H1 (cell line): ENCODE measurements at regions not wholly inside any gene's neighbourhood (a gene's known extent, or its start where the extent isn't known, plus 50 kb on each side); places are given as distances from the start of the nearest gene placed in this dataset.

Experiments
- CTCF ChIA-PET: fragments of 300-600 bp; sonication (Branson Sonifier 250); formaldehyde crosslinking; loops from one replicate; lab custom pipeline; 2021; ENCODE audit not compliant: partially characterized antibody; lab: Charles Lee
- POLR2A ChIA-PET: fragments of 300-600 bp; sonication (Branson Sonifier 250); formaldehyde crosslinking; loops from one replicate; lab custom pipeline; 2021; ENCODE audit warnings: inconsistent platforms; ENCODE audit not compliant: partially characterized antibody; lab: Charles Lee
- DNase-seq, 2 experiments: peaks; one replicate each; pipeline versions ENCODE4 v3.0.0 to v3.0.0-alpha.2; 2010 to 2022; ENCODE audit warnings: low spot score in 2 of 2, low read depth in 1 of 2, mixed read lengths in 1 of 2
- FAIRE-seq: peaks from 2 replicates; lab custom pipeline; 2011; peaks lifted over from hg19 to GRCh38; lab: Jason Lieb, UNC
- H2AFZ ChIP-seq: 2 replicates; pipeline ENCODE4 v1.8.1; 2012; ENCODE audit warnings: low read length, inconsistent platforms
- H2AK5ac ChIP-seq: 2 replicates; pipeline ENCODE4 v1.6.1; 2013; ENCODE audit warnings: low read depth, low read length
- H2BK120ac ChIP-seq: replicated peaks from 2 replicates; pipeline ENCODE3; 2013; ENCODE audit warnings: low read depth, low read length, inconsistent platforms
- H2BK12ac ChIP-seq: 2 replicates; pipeline ENCODE4 v1.6.1; 2013; ENCODE audit warnings: low read depth, low read length
- H2BK15ac ChIP-seq: 2 replicates; pipeline ENCODE4 v1.6.1; 2013; ENCODE audit warnings: low read length
- H2BK20ac ChIP-seq: 2 replicates; pipeline ENCODE4 v1.6.1; 2013; ENCODE audit warnings: low read length
- H2BK5ac ChIP-seq: 2 replicates; pipeline ENCODE4 v1.6.1; 2013; ENCODE audit warnings: low read depth, low read length
- H3K14ac ChIP-seq: 2 replicates; pipeline ENCODE4 v1.6.1; 2013; ENCODE audit warnings: inconsistent platforms; ENCODE audit not compliant: insufficient read length
- H3K18ac ChIP-seq: 2 replicates; pipeline ENCODE4 v1.6.1; 2013; ENCODE audit warnings: low read length; ENCODE audit errors: extremely low read depth
- H3K23ac ChIP-seq: 2 replicates; pipeline ENCODE4 v1.6.1; 2013; ENCODE audit warnings: inconsistent platforms; ENCODE audit not compliant: insufficient read length
- H3K23me2 ChIP-seq: 2 replicates; pipeline ENCODE4 v1.6.1; 2013; ENCODE audit warnings: low read depth, low read length
- H3K27ac ChIP-seq: 2 replicates; pipeline ENCODE4 v1.6.1; 2011; ENCODE audit warnings: low read depth, low read length, inconsistent platforms
- H3K27me3 ChIP-seq, 4 experiments: replicated peaks in 1 of 4; 1 replicate in 1 of 4; 2 replicates in 3 of 4; pipeline versions ENCODE4 v1.6.1 to v1.8.1; 2011 to 2013; ENCODE audit warnings: low read length in 3 of 4, mild to moderate bottlenecking in 3 of 4, inconsistent platforms in 2 of 4, mixed read lengths in 2 of 4, moderate library complexity in 1 of 4; ENCODE audit not compliant: control insufficient read depth in 3 of 4, insufficient read depth in 3 of 4; ENCODE audit errors: extremely low read depth in 1 of 4
- H3K36me3 ChIP-seq, 4 experiments: 2 replicates each; pipeline versions ENCODE4 v1.6.1 to v1.8.1; 2011 to 2013; ENCODE audit warnings: mild to moderate bottlenecking in 4 of 4, low read length in 3 of 4, moderate library complexity in 2 of 4, control low read depth in 1 of 4, inconsistent platforms in 1 of 4; ENCODE audit not compliant: insufficient read depth in 4 of 4, control insufficient read depth in 2 of 4
- H3K4ac ChIP-seq: replicated peaks from 2 replicates; pipeline ENCODE3; 2013; ENCODE audit warnings: low read length, low read depth, mixed read lengths, inconsistent platforms; ENCODE audit not compliant: insufficient read length
- H3K4me1 ChIP-seq, 4 experiments: replicated peaks in 1 of 4; 1 replicate in 1 of 4; 2 replicates in 3 of 4; pipeline versions ENCODE4 v1.6.1 to v1.8.1; 2011 to 2013; ENCODE audit warnings: low read length in 3 of 4, inconsistent platforms in 2 of 4, mixed read lengths in 1 of 4; ENCODE audit not compliant: insufficient read depth in 4 of 4, control insufficient read depth in 3 of 4
- H3K4me2 ChIP-seq, 2 experiments: 2 replicates each; pipeline versions ENCODE4 v1.6.1 to v1.8.1; 2011 to 2013; ENCODE audit warnings: low read depth in 2 of 2, low read length in 2 of 2, control low read depth in 1 of 2, inconsistent platforms in 1 of 2, mild to moderate bottlenecking in 1 of 2; ENCODE audit not compliant: insufficient read depth in 1 of 2
- H3K4me3 ChIP-seq, 4 experiments: fragments of 200-600, 300-600 bp in 1 of 4; sonication (generic), shearing (Covaris generic), sonication (Bioruptor Twin) in 1 of 4; 2 replicates each; pipeline versions ENCODE4 v1.5.1 to v1.8.1; 2011 to 2016; ENCODE audit warnings: low read length in 4 of 4, low read depth in 3 of 4, control low read depth in 2 of 4, inconsistent platforms in 2 of 4, mild to moderate bottlenecking in 2 of 4, mixed read lengths in 1 of 4, moderate library complexity in 1 of 4; ENCODE audit not compliant: insufficient read depth in 2 of 4; ENCODE audit errors: extremely low read depth in 1 of 4
- H3K56ac ChIP-seq: replicated peaks from 2 replicates; pipeline ENCODE3; 2013; ENCODE audit warnings: low read depth, mild to moderate bottlenecking, mixed read lengths, low read length, inconsistent platforms; ENCODE audit not compliant: insufficient read length
- H3K79me1 ChIP-seq: 2 replicates; pipeline ENCODE4 v1.6.1; 2013; ENCODE audit warnings: low read depth, low read length, control low read depth
- H3K79me2 ChIP-seq, 2 experiments: 2 replicates each; pipeline versions ENCODE4 v1.6.1 to v1.8.1; 2012 to 2013; ENCODE audit warnings: low read length in 2 of 2, mild to moderate bottlenecking in 2 of 2, inconsistent platforms in 1 of 2; ENCODE audit not compliant: insufficient read depth in 2 of 2, control insufficient read depth in 1 of 2
- H3K9ac ChIP-seq, 4 experiments: replicated peaks in 1 of 4; 1 replicate in 1 of 4; 2 replicates in 3 of 4; pipeline versions ENCODE4 v1.6.1 to v1.8.1; 2011 to 2013; ENCODE audit warnings: low read depth in 3 of 4, low read length in 3 of 4, control low read depth in 2 of 4, mild to moderate bottlenecking in 2 of 4, moderate library complexity in 2 of 4, inconsistent platforms in 1 of 4; ENCODE audit errors: extremely low read depth in 1 of 4
- H3K9me3 ChIP-seq, 2 experiments: 2 replicates each; pipeline versions ENCODE4 v1.6.1 to v1.8.1; 2012 to 2013; ENCODE audit warnings: mild to moderate bottlenecking in 2 of 2, moderate library complexity in 2 of 2, control low read depth in 1 of 2, inconsistent platforms in 1 of 2, low read depth in 1 of 2, low read length in 1 of 2, mixed read lengths in 1 of 2; ENCODE audit not compliant: insufficient read depth in 2 of 2
- H4K20me1 ChIP-seq, 2 experiments: replicated peaks in 1 of 2; 2 replicates each; pipeline versions ENCODE3 to v1.8.1; 2011 to 2013; ENCODE audit warnings: inconsistent platforms in 2 of 2, low read length in 2 of 2, mild to moderate bottlenecking in 1 of 2; ENCODE audit not compliant: insufficient read depth in 2 of 2, control insufficient read depth in 1 of 2
- H4K5ac ChIP-seq: 2 replicates; pipeline ENCODE4 v1.6.1; 2013; ENCODE audit warnings: low read length, low read depth, mixed read lengths, inconsistent platforms; ENCODE audit not compliant: insufficient read length
- H4K8ac ChIP-seq: 2 replicates; pipeline ENCODE4 v1.8.0; 2013; ENCODE audit warnings: mild to moderate bottlenecking, moderate library complexity, low read length, inconsistent platforms; ENCODE audit not compliant: insufficient read depth; ENCODE audit errors: extremely low read depth
- H4K91ac ChIP-seq: replicated peaks from 2 replicates; pipeline ENCODE3; 2013; ENCODE audit warnings: low read length, mixed read lengths, inconsistent platforms; ENCODE audit not compliant: insufficient read length
- E2F6 ChIP-seq: IDR thresholded peaks from 2 replicates; pipeline ENCODE4 v1.6.1; 2012; ENCODE audit warnings: inconsistent platforms
- GABPA ChIP-seq: IDR thresholded peaks from 2 replicates; pipeline ENCODE4 v1.6.1; 2011; ENCODE audit warnings: mild to moderate bottlenecking, low read length, moderate library complexity, borderline replicate concordance; ENCODE audit not compliant: insufficient read depth
- RAD21 ChIP-seq, 2 experiments: IDR thresholded peaks in 1 of 2; conservative IDR thresholded peaks in 1 of 2; 2 replicates each; pipeline ENCODE4 v1.6.1; 2011; ENCODE audit warnings: low read depth in 2 of 2, low read length in 2 of 2, improper control_type of control experiment in 1 of 2, inconsistent platforms in 1 of 2, mild to moderate bottlenecking in 1 of 2, moderate library complexity in 1 of 2
- RBBP5 ChIP-seq: IDR thresholded peaks from 2 replicates; pipeline ENCODE4 v1.7.1; 2012; ENCODE audit warnings: low read depth, mild to moderate bottlenecking, inconsistent platforms, low read length, moderate library complexity, borderline replicate concordance
- WGBS, 2 experiments: shearing (Covaris generic) in 1 of 2; methylation state at CpG; one replicate each; pipeline versions ENCODE4 v1.1.6 to v1.1.7; 2013 to 2015; ENCODE audit warnings: low lambda C conversion rate in 2 of 2, mixed read lengths in 2 of 2, inconsistent platforms in 1 of 2, low coverage in 1 of 2, missing lambda C conversion rate in 1 of 2; ENCODE audit not compliant: insufficient replicate concordance in 2 of 2, insufficient coverage in 1 of 2, insufficient read length in 1 of 2; ENCODE audit errors: extremely low coverage in 1 of 2, missing lambda C conversion rate in 1 of 2; 5-methylcytosine and 5-hydroxymethylcytosine counted together

GRCh38 chr3:176839466-176839865 is 357.8 kb downstream of the TBL1XR1 start:
- H3K36me3 ChIP-seq = no peaks in the 10 kb centered on the region
- H2BK15ac ChIP-seq = no peak overlapping the region
- no peaks in the 10 kb centered on the region for H3K79me1 ChIP-seq
- no peak for FAIRE-seq
- H3K4me2 ChIP-seq = no peak overlapping the region
- no peak overlapping the region for H3K14ac ChIP-seq
- H3K23me2 ChIP-seq = no peaks in the 10 kb centered on the region
- WGBS, 2 experiments = 93% methylated on average over 3 of the region's 3 CpGs; no CpG with 5 or more reads in 1 of the 2 experiments
- POLR2A ChIA-PET = no interaction called here
- no peak overlapping the region for H2BK12ac ChIP-seq
- no peaks in the 10 kb centered on the region for H4K20me1 ChIP-seq
- H2AFZ ChIP-seq = no peak overlapping the region
- H2BK20ac ChIP-seq = no peak overlapping the region
- no peaks in the 10 kb centered on the region for H3K4me1 ChIP-seq
- H4K5ac ChIP-seq = no peak overlapping the region
- no peak overlapping the region for H3K9ac ChIP-seq
- H3K18ac ChIP-seq = no peak overlapping the region
- H4K8ac ChIP-seq = no peak overlapping the region
- H2AK5ac ChIP-seq = no peak overlapping the region
- H3K23ac ChIP-seq = no peak overlapping the region
- no peak overlapping the region for H3K56ac ChIP-seq
- no peak overlapping the region for H3K4ac ChIP-seq
- DNase-seq = no peak
- CTCF ChIA-PET = no interaction called here
- no peak overlapping the region for H2BK5ac ChIP-seq
- H3K27ac ChIP-seq = no peak overlapping the region
- no peaks in the 10 kb centered on the region for H3K79me2 ChIP-seq
- no peak overlapping the region for H4K91ac ChIP-seq
- H3K4me3 ChIP-seq = no peak overlapping the region
- no peaks in the 10 kb centered on the region for H3K27me3 ChIP-seq
- H2BK120ac ChIP-seq = no peak overlapping the region
- H3K9me3 ChIP-seq = no peaks in the 10 kb centered on the region
- no peak for TF ChIP-seq RBBP5
- TF ChIP-seq GABPA = no peak
- TF ChIP-seq E2F6 = no peak
- no peak for TF ChIP-seq RAD21 (IDR thresholded peaks at IDR 0.05 in 1 of 2, conservative IDR thresholded peaks at IDR 0.05 in 1 of 2; ENCODE audit: low read depth in 2 of 2, low read length in 2 of 2)
